ENCODE measurements at regions not wholly inside any gene's neighbourhood (a gene's known extent, or its start where the extent isn't known, plus 50 kb on each side); places are given as distances from the start of the nearest gene placed in this dataset.

DNA sequence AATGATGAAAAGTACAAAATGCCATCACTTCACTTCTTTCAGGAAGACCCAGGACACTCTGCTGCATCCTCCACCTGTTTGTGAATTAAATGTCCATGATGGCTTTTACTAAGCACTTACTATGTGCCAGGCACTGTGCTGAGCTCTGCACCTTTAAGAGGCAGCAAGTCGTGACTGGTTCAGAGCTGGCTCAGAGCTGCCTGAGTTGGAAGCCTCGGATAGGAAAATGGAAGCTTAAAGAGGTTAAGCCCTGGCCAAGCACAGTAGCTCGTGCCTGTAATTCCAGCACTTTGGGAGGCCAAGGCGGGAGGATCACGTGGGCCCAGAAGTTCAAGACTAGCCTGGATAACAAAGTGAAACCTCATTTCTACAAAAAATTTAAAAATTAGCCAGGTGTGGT is 95.6 kb downstream of the SNX5 start:
- no peak for TF ChIP-seq POLR2AphosphoS5 (IDR thresholded peaks at IDR 0.05; ENCODE audit: borderline replicate concordance, low read depth, low read length)
- no peak for TF ChIP-seq EZH2 (IDR thresholded peaks at IDR 0.05)

All from SK-N-MC (cell line).